SU-DHL-6 (cell line): ENCODE measurements at regions not wholly inside any gene's neighbourhood (a gene's known extent, or its start where the extent isn't known, plus 50 kb on each side); places are given as distances from the start of the nearest gene placed in this dataset.

Experiments used
- H2AFZ ChIP-seq: fragments of 200-600 bp; sonication (generic); 2 replicates; pipeline ENCODE4 v1.6.1; 2014; ENCODE audit warnings: low read depth, mild to moderate bottlenecking, moderate library complexity, mixed read lengths, antibody characterized with exemption, low read length; ENCODE audit not compliant: severe bottlenecking
- H3F3A ChIP-seq: fragments of 200-600 bp; shearing (Covaris generic); 2 replicates; pipeline ENCODE4 v1.6.0; 2016; ENCODE audit warnings: antibody characterized with exemption, mild to moderate bottlenecking; ENCODE audit not compliant: insufficient read depth
- H3K27ac ChIP-seq: fragments of 200-600 bp; sonication (generic); 2 replicates; pipeline ENCODE4 v1.5.1; 2016; ENCODE audit warnings: low read depth, mild to moderate bottlenecking, low read length, moderate library complexity, mixed read lengths
- H3K27me3 ChIP-seq: fragments of 200-600 bp; sonication (generic), shearing (Covaris generic); 2 replicates; pipeline ENCODE4 v1.6.0; 2014; ENCODE audit warnings: mild to moderate bottlenecking, low read length
- H3K36me3 ChIP-seq: fragments of 200-600 bp; sonication (generic); 2 replicates; pipeline ENCODE4 v1.6.1; 2014; ENCODE audit warnings: mild to moderate bottlenecking, low read length, mixed read lengths
- H3K4me2 ChIP-seq: fragments of 300-600, 200-600 bp; shearing (Covaris generic), sonication (generic); 2 replicates; pipeline ENCODE4 v1.6.0; 2014; ENCODE audit warnings: low read length, low read depth, mild to moderate bottlenecking; ENCODE audit not compliant: poor library complexity, severe bottlenecking
- H3K4me3 ChIP-seq: fragments of 200-600 bp; sonication (generic); 2 replicates; pipeline ENCODE4 v1.5.1; 2014; ENCODE audit warnings: antibody characterized with exemption, low read length, mild to moderate bottlenecking, mixed read lengths; ENCODE audit not compliant: insufficient read depth, poor library complexity, severe bottlenecking
- H3K79me2 ChIP-seq: fragments of 200-600 bp; sonication (generic); 2 replicates; pipeline ENCODE4 v1.6.1; 2014; ENCODE audit warnings: mild to moderate bottlenecking, low read length, moderate library complexity; ENCODE audit not compliant: insufficient read depth
- H3K9ac ChIP-seq: fragments of 200-600 bp; sonication (generic); 2 replicates; pipeline ENCODE4 v1.7.0; 2014; ENCODE audit warnings: mild to moderate bottlenecking, low read length
- H3K9me2 ChIP-seq: fragments of 200-600 bp; sonication (generic); replicated peaks from 2 replicates; pipeline ENCODE4 v1.6.1; 2014; ENCODE audit warnings: low read length; ENCODE audit not compliant: insufficient read depth
- H3K9me3 ChIP-seq: fragments of 200-600 bp; sonication (generic); 2 replicates; pipeline ENCODE4 v1.6.1; 2014; ENCODE audit warnings: low read length, mixed read lengths; ENCODE audit not compliant: insufficient read depth
- H4K20me1 ChIP-seq: fragments of 200-600 bp; sonication (generic); 2 replicates; pipeline ENCODE4 v1.6.1; 2014; ENCODE audit warnings: low read depth, mild to moderate bottlenecking, antibody characterized with exemption, low read length, moderate library complexity, mixed read lengths
- CTCF ChIP-seq: fragments of 200-600 bp; sonication (generic); IDR thresholded peaks from one replicate; pipeline ENCODE4 v1.5.1; 2017; ENCODE audit warnings: antibody characterized with exemption, mild to moderate bottlenecking, low read length, moderate library complexity; ENCODE audit not compliant: insufficient read depth, poor library complexity, severe bottlenecking
- EZH2phosphoT487 ChIP-seq: fragments of 200-600 bp; sonication (generic), shearing (Covaris generic); conservative IDR thresholded peaks from 2 replicates; pipeline ENCODE4 v1.6.1; 2018; ENCODE audit warnings: mild to moderate bottlenecking, antibody characterized with exemption, low read length, moderate library complexity, mixed read lengths

- H2AFZ ChIP-seq, result no peak overlapping the region
- no peaks in the 10 kb centered on the region for H3K27me3 ChIP-seq
- H3K79me2 ChIP-seq, result no peaks in the 10 kb centered on the region
- H3K36me3 ChIP-seq, result no peaks in the 10 kb centered on the region
- H3K27ac ChIP-seq, result no peak overlapping the region
- H3K9me3 ChIP-seq, result no peaks in the 10 kb centered on the region
- no peak overlapping the region for H3K4me3 ChIP-seq
- H3F3A ChIP-seq, result no peaks in the 10 kb centered on the region
- no peaks in the 10 kb centered on the region for H3K9me2 ChIP-seq
- H3K4me2 ChIP-seq, result no peak overlapping the region
- no peak overlapping the region for H3K9ac ChIP-seq
- no peak for TF ChIP-seq CTCF
- TF ChIP-seq EZH2phosphoT487, result no peak
- no peaks in the 10 kb centered on the region for H4K20me1 ChIP-seq
Observed at GRCh38 chr3:102699104-102699818, 264.4 kb downstream of the ZPLD1 start.

- no peaks in the 10 kb centered on the region for H3K79me2 ChIP-seq
- no peaks in the 10 kb centered on the region for H3K9me3 ChIP-seq
- no peaks in the 10 kb centered on the region for H3K36me3 ChIP-seq
- H3K4me3 ChIP-seq, result no peak overlapping the region
- H3F3A ChIP-seq, result no peaks in the 10 kb centered on the region
- no peak overlapping the region for H3K27ac ChIP-seq
- H3K9me2 ChIP-seq, result no peaks in the 10 kb centered on the region
- H3K9ac ChIP-seq, result no peak overlapping the region
- H2AFZ ChIP-seq, result no peak overlapping the region
- H3K4me2 ChIP-seq, result no peak overlapping the region
- H3K27me3 ChIP-seq, result no peaks in the 10 kb centered on the region
- no peak for TF ChIP-seq EZH2phosphoT487
- TF ChIP-seq CTCF, result no peak
- H4K20me1 ChIP-seq, result no peaks in the 10 kb centered on the region
Observed at GRCh38 chr3:102699819-102700140, 265.0 kb downstream of the ZPLD1 start.

- no peak overlapping the region for H3K4me3 ChIP-seq
- H3K27ac ChIP-seq, result no peak overlapping the region
- no peaks in the 10 kb centered on the region for H3K79me2 ChIP-seq
- no peaks in the 10 kb centered on the region for H3K9me2 ChIP-seq
- TF ChIP-seq CTCF, result no peak
- no peak overlapping the region for H3K9ac ChIP-seq
- no peak overlapping the region for H2AFZ ChIP-seq
- H3F3A ChIP-seq, result no peaks in the 10 kb centered on the region
- H3K27me3 ChIP-seq, result no peaks in the 10 kb centered on the region
- no peak overlapping the region for H3K4me2 ChIP-seq
- no peaks in the 10 kb centered on the region for H3K9me3 ChIP-seq
- no peaks in the 10 kb centered on the region for H4K20me1 ChIP-seq
- H3K36me3 ChIP-seq, result no peaks in the 10 kb centered on the region
Observed at GRCh38 chr3:102712896-102713295, 278.1 kb downstream of the ZPLD1 start.
